ENCODE measurements at regions not wholly inside any gene's neighbourhood (a gene's known extent, or its start where the extent isn't known, plus 50 kb on each side); places are given as distances from the start of the nearest gene placed in this dataset.
"Not testable (repeated sequence)": the region's sequence is repeated elsewhere in the genome, so short reads cannot be mapped to it uniquely, and the experiment has no call there.

- no peak overlapping the region for H3K27ac Mint-ChIP-seq (ENCODE audit: unreplicated experiment)
- peaks cover 14% of the 10 kb centered on the region for H3K36me3 Mint-ChIP-seq (ENCODE audit: unreplicated experiment)
- no peak for DNase-seq
- H3K4me3 Mint-ChIP-seq (ENCODE audit: unreplicated experiment), result no peak overlapping the region
- TF ChIP-seq CTCF (IDR thresholded peaks at IDR 0.05; ENCODE audit: partially characterized antibody, unreplicated experiment), result no peak
- no peaks in the 10 kb centered on the region for H3K4me1 Mint-ChIP-seq (ENCODE audit: low read depth, unreplicated experiment)
- peaks cover 2% of the 10 kb centered on the region for H3K9me3 Mint-ChIP-seq (ENCODE audit: unreplicated experiment)
- peaks cover 3% of the 10 kb centered on the region for H3K27me3 Mint-ChIP-seq (ENCODE audit: unreplicated experiment)
These were observed 251.6 kb downstream of the RPLP1 start for GRCh38 chr15:69704229-69704628.

GRCh38 chr15:69704700-69705099, 252.1 kb downstream of the RPLP1 start:
- H3K4me3 Mint-ChIP-seq (ENCODE audit: unreplicated experiment), result no peak overlapping the region
- H3K36me3 Mint-ChIP-seq (ENCODE audit: unreplicated experiment), result peaks cover 14% of the 10 kb centered on the region
- no peaks in the 10 kb centered on the region for H3K4me1 Mint-ChIP-seq (ENCODE audit: low read depth, unreplicated experiment)
- H3K27me3 Mint-ChIP-seq (ENCODE audit: unreplicated experiment), result no peaks in the 10 kb centered on the region
- no peak overlapping the region for H3K27ac Mint-ChIP-seq (ENCODE audit: unreplicated experiment)
- DNase-seq, result no peak
- TF ChIP-seq CTCF (IDR thresholded peaks at IDR 0.05; ENCODE audit: partially characterized antibody, unreplicated experiment), result no peak
- H3K9me3 Mint-ChIP-seq (ENCODE audit: unreplicated experiment), result peaks cover 2% of the 10 kb centered on the region

- H3K27me3 Mint-ChIP-seq (ENCODE audit: unreplicated experiment), result peaks cover 2% of the 10 kb centered on the region
- no peak for DNase-seq
- H3K36me3 Mint-ChIP-seq (ENCODE audit: unreplicated experiment), result peaks cover 14% of the 10 kb centered on the region
- TF ChIP-seq CTCF (IDR thresholded peaks at IDR 0.05; ENCODE audit: partially characterized antibody, unreplicated experiment), result no peak
- H3K27ac Mint-ChIP-seq (ENCODE audit: unreplicated experiment), result no peak overlapping the region
- H3K9me3 Mint-ChIP-seq (ENCODE audit: unreplicated experiment), result peaks cover 2% of the 10 kb centered on the region
- H3K4me3 Mint-ChIP-seq (ENCODE audit: unreplicated experiment), result no peak overlapping the region
- H3K4me1 Mint-ChIP-seq (ENCODE audit: low read depth, unreplicated experiment), result no peaks in the 10 kb centered on the region
These were observed 253.9 kb downstream of the RPLP1 start for GRCh38 chr15:69706353-69707097.

GRCh38 chr15:69707241-69707640, 254.6 kb downstream of the RPLP1 start:
- DNase-seq; H3K4me3 Mint-ChIP-seq (ENCODE audit: unreplicated experiment); H3K4me1 Mint-ChIP-seq (ENCODE audit: low read depth, unreplicated experiment); H3K27ac Mint-ChIP-seq (ENCODE audit: unreplicated experiment); H3K27me3 Mint-ChIP-seq (ENCODE audit: unreplicated experiment); H3K9me3 Mint-ChIP-seq (ENCODE audit: unreplicated experiment): not testable (repeated sequence)
- H3K36me3 Mint-ChIP-seq (ENCODE audit: unreplicated experiment), result peaks cover 14% of the 10 kb centered on the region

GRCh38 chr15:69708436-69709122, 256.0 kb downstream of the RPLP1 start:
- H3K9me3 Mint-ChIP-seq (ENCODE audit: unreplicated experiment); H3K4me3 Mint-ChIP-seq (ENCODE audit: unreplicated experiment); H3K4me1 Mint-ChIP-seq (ENCODE audit: low read depth, unreplicated experiment); DNase-seq; H3K27ac Mint-ChIP-seq (ENCODE audit: unreplicated experiment); H3K27me3 Mint-ChIP-seq (ENCODE audit: unreplicated experiment): not testable (repeated sequence)
- peaks cover 14% of the 10 kb centered on the region for H3K36me3 Mint-ChIP-seq (ENCODE audit: unreplicated experiment)

GRCh38 chr15:69712991-69713390, 260.4 kb downstream of the RPLP1 start:
- H3K27me3 Mint-ChIP-seq (ENCODE audit: unreplicated experiment), result peaks cover 6% of the 10 kb centered on the region
- H3K4me3 Mint-ChIP-seq (ENCODE audit: unreplicated experiment), result no peak overlapping the region

More at GRCh38 chr15:69712991-69713390, 260.4 kb downstream of the RPLP1 start:
- no peak for DNase-seq
- Mint-ChIP-seq H3K4me1 (ENCODE audit: low read depth, unreplicated experiment) (no peaks in the 10 kb centered on the region), H3K36me3 (ENCODE audit: unreplicated experiment) (peaks cover 8% of the 10 kb centered on the region), H3K27ac (ENCODE audit: unreplicated experiment) (no peak overlapping the region), H3K9me3 (ENCODE audit: unreplicated experiment) (no peaks in the 10 kb centered on the region)
- no peak for TF ChIP-seq CTCF (IDR thresholded peaks at IDR 0.05; ENCODE audit: partially characterized antibody, unreplicated experiment)

Data from glutamatergic neuron (in vitro differentiated cells).